HuH-7.5 (cell line): ENCODE measurements at regions not wholly inside any gene's neighbourhood (a gene's known extent, or its start where the extent isn't known, plus 50 kb on each side); places are given as distances from the start of the nearest gene placed in this dataset.
"Not testable (repeated sequence)": the region's sequence is repeated elsewhere in the genome, so short reads cannot be mapped to it uniquely, and the experiment has no call there.

Experiments
- DNase-seq: peaks from one replicate; pipeline ENCODE4 v3.0.0; 2011; ENCODE audit warnings: low spot score

DNA sequence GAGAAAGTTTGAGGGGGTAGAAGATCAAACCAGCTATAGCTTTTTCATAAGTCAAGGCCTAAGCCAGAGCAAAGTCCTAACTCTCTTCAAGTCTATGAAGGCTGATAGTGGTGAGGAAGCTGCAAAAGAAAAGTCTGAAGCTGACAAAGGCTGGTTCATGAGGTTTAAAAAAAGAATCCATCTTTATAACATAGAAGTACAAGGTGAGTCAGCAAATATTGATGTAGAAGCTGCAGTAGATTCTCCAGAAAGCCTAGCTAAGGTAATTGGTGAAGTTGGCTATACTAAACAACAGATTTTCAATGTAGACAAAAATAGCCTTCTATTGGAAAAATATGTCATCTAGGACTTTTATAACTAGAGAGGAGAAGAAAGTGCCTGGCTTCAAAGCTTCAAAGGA is 141.4 kb upstream of the ZNF521 start:
- DNase-seq = no peak

GRCh38 chr18:25490316-25490715 is 138.3 kb upstream of the ZNF521 start:
- DNase-seq = no peak

DNA sequence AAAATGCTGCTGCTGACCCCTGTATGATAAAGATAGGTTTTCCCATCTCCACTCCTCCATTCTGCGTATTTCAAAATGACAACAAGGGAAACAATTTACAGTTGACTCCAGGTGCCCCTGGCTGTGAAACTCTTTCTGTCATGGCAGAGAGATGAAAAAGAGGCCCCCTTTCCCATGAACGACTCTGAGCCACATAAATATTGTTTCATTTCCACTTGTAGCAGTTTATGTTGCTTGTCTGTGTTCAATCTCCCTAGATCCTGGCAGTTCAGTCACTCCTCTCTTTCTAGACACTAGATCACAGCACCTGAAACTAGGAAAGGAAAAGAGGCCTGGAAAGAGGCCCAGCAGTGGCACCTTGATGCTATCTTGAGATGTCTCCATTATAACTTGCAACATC is 121.0 kb upstream of the ZNF521 start:
- DNase-seq = no peak

DNA sequence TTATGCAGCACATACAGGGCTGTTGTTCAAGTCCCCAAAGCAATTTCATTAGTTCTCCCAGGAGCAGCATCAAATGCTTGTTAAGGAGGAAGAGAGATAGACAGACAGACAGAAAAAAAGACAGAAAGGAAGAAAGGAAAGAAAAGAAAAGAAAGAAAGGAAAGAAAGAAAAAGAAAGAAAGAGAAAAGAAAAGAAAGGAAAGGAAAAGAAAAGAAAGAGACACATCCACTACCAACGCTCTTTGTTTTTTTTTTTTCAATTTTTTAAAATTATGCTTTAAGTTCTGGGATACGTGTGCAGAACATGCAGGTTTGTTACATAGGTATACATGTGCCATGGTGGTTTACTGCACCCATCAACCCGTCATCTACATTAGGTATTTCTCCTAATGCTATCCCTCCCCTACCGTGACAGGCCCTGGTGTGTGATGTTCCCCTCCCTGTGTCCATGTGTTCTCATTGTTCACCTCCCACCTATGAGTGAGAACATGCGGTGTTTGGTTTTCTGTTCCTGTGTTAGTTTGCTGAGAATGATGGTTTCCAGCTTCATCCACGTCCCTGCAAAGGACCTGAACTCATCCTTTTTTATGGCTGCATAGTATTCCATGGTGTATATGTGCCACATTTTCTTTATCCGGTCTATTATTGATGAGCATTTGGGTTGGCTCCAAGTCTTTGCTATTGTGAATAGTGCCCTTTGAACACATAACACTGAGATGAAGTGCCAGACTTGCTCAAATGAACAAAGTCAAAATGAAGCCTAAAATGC is 119.0 kb upstream of the ZNF521 start:
- not testable (repeated sequence) for DNase-seq

DNA sequence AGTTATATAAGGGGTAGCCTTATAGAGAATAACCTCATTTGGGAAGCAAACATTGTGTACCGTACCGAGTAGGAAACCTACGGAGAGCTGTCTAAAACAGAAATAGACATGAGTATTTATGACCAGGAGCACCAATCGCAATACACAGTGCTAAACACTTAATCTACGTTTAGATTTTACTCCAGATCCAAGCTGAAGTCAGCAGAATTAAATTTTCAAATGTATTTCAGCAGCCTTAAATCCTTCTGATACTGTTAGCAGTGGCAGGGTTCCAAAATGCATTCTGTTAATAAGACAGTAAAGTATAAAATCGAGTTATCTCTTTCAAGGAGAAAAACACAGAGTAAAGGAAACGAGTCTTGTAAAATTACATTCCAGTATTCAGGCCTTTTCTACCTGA is 118.1 kb upstream of the ZNF521 start:
- no peak for DNase-seq

DNA sequence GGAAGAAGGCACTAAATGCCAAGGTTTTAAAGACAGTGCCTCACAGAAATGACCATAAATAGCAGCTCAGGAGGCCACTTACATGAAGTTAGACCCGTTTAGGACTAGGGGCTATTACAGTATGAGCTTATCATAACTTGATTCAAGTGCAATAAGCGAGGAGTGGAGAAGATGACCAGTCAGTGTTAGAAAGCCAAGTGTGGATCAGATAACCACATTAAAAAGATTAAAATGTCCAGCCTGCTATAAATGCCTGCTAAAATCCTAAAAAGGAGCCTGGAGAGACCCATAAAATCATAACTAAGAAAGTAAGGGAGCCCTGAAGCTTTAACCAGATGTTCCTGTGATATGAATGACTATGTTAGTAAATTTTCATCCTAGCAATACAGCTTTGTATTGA is 117.5 kb upstream of the ZNF521 start:
- DNase-seq = no peak

DNA sequence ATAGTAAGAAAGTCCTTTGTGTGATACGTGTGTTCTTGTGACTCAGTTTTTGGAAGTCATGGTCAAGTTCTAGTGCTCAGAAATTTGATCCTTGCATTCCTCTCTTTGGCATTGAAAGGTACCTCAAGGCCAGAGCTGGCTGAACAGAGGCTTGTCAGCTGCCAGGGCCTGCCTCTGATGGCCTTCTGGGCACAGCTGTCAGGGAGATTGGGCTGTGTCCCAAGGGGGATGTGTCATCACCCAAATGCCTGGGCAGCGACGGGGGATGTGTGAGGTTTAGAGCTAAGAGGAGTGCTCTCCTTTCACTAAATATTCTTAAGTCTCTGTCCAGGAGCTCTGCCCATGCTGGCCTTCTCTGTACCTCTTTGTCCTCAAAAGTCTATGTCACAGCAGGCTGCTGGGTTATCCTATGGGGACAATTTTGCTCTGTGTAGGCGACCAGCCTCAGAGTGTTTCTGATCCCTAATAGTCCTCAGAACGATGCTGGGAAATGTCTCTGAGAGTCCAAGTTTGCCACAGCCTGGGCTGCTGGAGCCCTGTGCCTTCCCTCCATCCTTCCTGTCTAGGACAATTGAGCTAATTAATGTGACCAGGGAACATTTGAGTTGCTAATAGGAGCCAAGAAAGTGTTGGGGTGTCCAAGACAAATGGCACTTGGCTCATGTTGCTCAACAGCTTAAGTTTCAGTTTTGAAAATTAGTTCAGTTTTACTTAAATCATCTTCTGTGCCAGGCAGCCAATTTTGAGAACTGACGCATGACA is 115.4 kb upstream of the ZNF521 start:
- DNase-seq = no peak

GRCh38 chr18:25465152-25465732 is 113.3 kb upstream of the ZNF521 start:
- no peak for DNase-seq

- DNase-seq = no peak
These were observed 112.3 kb upstream of the ZNF521 start for GRCh38 chr18:25464227-25464626.

DNA sequence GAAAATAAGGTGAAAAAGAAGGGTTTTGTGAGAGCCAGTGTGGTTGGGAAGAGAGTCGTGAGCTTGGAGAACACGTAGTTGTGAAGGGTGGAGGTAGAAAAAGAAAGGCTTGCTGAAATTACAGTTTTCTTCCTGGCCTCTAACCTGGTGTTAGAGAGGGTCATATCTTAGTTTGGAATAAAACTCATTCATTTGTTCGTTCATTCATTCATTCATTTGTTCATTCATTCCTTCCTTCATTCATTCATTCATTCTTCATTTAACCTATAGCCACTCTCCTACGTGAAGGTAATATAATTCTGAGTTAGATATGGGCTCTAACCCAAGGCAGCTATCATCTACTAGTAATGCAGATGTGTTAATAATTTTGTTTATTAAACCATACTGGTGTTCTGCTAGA is 111.8 kb upstream of the ZNF521 start:
- DNase-seq = no peak

DNA sequence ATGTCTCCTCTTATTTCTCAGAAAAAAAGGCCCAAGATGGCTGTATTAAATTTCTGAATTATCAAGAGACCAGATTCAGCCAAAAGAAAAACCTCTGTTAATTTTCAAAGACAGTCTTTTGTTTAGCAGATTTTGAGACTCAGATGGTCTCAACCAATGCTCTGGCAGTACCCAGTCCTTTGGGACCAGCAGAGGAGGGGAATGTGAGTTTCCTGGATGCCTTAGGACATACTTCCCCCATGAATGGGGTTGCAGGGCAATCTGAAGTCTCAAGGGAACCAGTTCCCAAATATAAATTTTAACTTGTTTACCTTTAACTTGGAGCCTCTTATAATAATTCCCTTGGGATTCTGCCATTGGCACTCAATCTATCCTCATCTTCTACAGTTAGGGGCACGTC is 107.8 kb upstream of the ZNF521 start:
- DNase-seq = no peak

DNA sequence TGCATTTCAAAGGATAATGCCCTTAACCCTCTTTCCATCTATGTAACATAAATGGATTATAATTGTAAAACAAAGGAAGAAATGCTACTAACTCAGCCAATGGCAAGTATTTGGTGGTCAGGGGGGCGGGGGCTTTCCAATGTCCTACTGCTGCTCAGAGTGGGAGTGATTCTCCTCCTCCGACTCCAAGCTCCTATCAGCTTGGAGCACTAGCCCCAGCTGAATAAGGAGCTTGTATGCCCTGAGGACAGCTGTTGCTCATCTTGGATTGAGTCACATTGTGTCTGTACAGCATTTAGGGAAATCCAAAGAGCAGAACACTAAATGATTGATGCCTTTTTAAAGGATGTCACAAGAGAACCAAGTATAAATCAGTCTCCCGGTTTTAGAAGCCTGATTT is 105.6 kb upstream of the ZNF521 start:
- no peak for DNase-seq

DNA sequence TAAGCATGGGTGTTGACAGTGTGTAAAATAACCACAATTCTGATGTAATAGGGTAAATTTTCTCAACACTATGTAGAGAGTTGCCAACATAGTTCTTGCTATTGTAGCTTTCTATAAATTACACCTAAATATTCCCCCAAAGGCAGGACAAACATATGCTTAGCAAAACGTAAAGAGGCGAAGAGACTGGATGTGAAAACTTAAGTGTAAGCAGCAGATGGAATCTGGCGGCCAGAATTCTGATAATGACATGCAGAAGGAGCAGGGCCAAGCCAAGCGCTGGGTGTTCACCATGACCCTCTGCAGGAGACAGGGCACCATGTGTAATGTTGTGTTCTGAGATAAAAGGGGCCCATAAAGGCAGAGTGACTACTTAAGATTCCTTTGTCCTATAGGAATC is 105.2 kb upstream of the ZNF521 start:
- DNase-seq = no peak

GRCh38 chr18:25456334-25457010 is 104.5 kb upstream of the ZNF521 start:
- no peak for DNase-seq

- no peak for DNase-seq
These were observed 103.7 kb upstream of the ZNF521 start for GRCh38 chr18:25455646-25456045.

- DNase-seq = no peak
These were observed 103.2 kb upstream of the ZNF521 start for GRCh38 chr18:25455159-25455558.

GRCh38 chr18:25454730-25455129 is 102.8 kb upstream of the ZNF521 start:
- DNase-seq = no peak

GRCh38 chr18:25454270-25454659 is 102.3 kb upstream of the ZNF521 start:
- DNase-seq = no peak

GRCh38 chr18:25453556-25454269 is 101.7 kb upstream of the ZNF521 start:
- no peak for DNase-seq

DNA sequence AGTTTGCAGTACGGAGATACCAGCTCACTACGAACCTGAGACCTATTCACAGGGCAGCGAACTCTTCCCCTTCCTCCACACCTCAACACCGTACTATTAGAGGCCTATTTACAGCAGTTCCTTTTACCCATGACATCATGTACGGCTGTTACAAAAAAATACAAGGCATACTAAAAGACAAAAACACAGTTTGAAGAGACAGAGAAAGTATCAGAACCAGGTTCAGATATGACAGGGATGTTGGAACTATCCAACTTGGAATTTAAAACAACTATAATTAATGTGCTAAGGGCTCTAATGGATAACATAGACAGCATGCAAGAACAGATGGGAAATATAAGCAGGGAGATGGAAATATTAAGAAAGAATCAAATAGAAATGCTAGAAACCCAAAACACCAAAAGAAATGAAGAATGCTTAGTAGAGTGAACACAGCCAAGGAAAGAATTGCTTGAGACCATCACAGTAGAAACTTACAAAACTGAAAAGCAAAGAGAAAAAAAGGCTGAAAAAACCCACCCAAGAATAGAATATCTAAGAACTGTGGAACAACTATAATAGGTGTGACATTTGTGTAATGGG is 99.2 kb upstream of the ZNF521 start:
- DNase-seq = no peak

DNA sequence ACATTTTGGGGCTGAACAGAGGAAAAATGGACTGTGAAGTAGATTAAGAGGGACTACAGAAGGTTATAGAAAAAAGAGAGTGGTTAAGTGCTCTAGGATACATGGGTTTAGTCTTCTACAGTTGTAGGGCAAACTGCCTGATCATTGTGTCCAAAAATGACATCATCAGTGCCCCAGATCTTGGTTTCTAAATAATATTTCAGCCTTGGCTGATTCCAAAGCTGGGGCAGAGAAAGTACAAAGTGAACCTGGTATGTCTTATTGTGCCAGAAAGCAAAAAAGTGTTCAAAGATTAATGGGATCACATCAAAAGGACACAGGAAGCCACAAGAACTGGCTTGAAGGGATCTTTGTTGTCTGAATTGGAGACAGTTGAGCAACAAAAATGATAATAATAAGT is 97.1 kb upstream of the ZNF521 start:
- no peak for DNase-seq

DNA sequence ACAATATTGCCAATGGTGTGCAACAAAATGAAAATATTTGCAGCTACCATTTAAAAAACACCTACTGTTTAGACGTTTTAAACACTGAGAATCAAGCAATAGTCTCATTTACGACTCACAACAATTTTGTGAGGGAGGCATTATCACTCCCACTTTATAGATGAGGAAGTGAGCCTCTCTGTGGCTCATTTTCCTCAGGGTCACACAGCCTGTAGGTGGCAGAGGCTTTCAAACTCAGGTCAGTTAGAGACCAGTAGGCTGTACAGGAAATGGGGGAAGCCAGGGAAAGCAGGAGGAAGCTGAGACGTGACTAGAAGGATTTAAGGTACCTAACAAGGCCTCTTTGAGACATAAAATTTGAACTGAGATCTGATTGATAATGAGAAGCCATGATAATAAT is 95.0 kb upstream of the ZNF521 start:
- DNase-seq = no peak
